DMS 273 (cell line): ENCODE measurements at regions not wholly inside any gene's neighbourhood (a gene's known extent, or its start where the extent isn't known, plus 50 kb on each side); places are given as distances from the start of the nearest gene placed in this dataset.

Source experiments
- DNase-seq: peaks from one replicate; lab custom pipeline; 2025; ENCODE audit not compliant: unreplicated experiment; lab: John Stamatoyannopoulos, UW

- DNase-seq = no peak
These were observed 181.9 kb downstream of the SCP2D1 start for GRCh38 chr20:18995455-18995854.

GRCh38 chr20:18999086-18999485 lies 185.5 kb downstream of the SCP2D1 start:
- DNase-seq = no peak

GRCh38 chr20:19000078-19000477 lies 186.5 kb downstream of the SCP2D1 start:
- no peak for DNase-seq

- DNase-seq = no peak
These were observed 187.6 kb downstream of the SCP2D1 start for GRCh38 chr20:19001177-19001576.

GRCh38 chr20:19003366-19004336 lies 190.1 kb downstream of the SCP2D1 start:
- no peak for DNase-seq

GRCh38 chr20:19004975-19005374 lies 191.4 kb downstream of the SCP2D1 start:
- no peak for DNase-seq

GRCh38 chr20:19008497-19008896 lies 194.9 kb downstream of the SCP2D1 start:
- DNase-seq = no peak

GRCh38 chr20:19009081-19009688 lies 195.6 kb downstream of the SCP2D1 start:
- no peak for DNase-seq

GRCh38 chr20:19012676-19013075 lies 199.1 kb downstream of the SCP2D1 start:
- DNase-seq = no peak

- no peak for DNase-seq
These were observed 198.5 kb upstream of the SLC24A3 start for GRCh38 chr20:19013907-19014306.

GRCh38 chr20:19015351-19016139 lies 196.9 kb upstream of the SLC24A3 start:
- no peak for DNase-seq

- no peak for DNase-seq
These were observed 196.3 kb upstream of the SLC24A3 start for GRCh38 chr20:19016140-19016497.

GRCh38 chr20:19017104-19017690 lies 195.2 kb upstream of the SLC24A3 start:
- no peak for DNase-seq

- no peak for DNase-seq
These were observed 193.6 kb upstream of the SLC24A3 start for GRCh38 chr20:19018881-19019280.

GRCh38 chr20:19019734-19020364 lies 192.6 kb upstream of the SLC24A3 start:
- no peak for DNase-seq

GRCh38 chr20:19021406-19022117 lies 190.9 kb upstream of the SLC24A3 start:
- no peak for DNase-seq

- DNase-seq = no peak
These were observed 190.3 kb upstream of the SLC24A3 start for GRCh38 chr20:19022118-19022575.

GRCh38 chr20:19022791-19023448 lies 189.5 kb upstream of the SLC24A3 start:
- DNase-seq = no peak

GRCh38 chr20:19024296-19025035 lies 188.0 kb upstream of the SLC24A3 start:
- no peak for DNase-seq
